ENCODE measurements at regions not wholly inside any gene's neighbourhood (a gene's known extent, or its start where the extent isn't known, plus 50 kb on each side); places are given as distances from the start of the nearest gene placed in this dataset.

GRCh38 chr17:51435171-51435552 is 174.8 kb downstream of the UTP18 start:
- H3K27ac Mint-ChIP-seq: 0 out of 2 replicates have a peak overlapping the region, but pooled peaks have one; percentile 18

GRCh38 chr17:51435641-51436091 is 175.3 kb downstream of the UTP18 start:
- Histone ChIP-seq H2AFZ (peak overlapping the region; percentile 40), H3K36me3 (ENCODE audit: insufficient read depth) (no peaks in the 10 kb centered on the region), H3K4me1 (ENCODE audit: insufficient read depth) (peaks cover 8% of the 10 kb centered on the region; the same call in 1 of the 2 replicates), H3K79me2 (replicated peaks; ENCODE audit: insufficient read depth) (no peaks in the 10 kb centered on the region), H3F3A (replicated peaks; ENCODE audit: low read depth) (no peaks in the 10 kb centered on the region), H4K20me1 (replicated peaks; ENCODE audit: insufficient read depth) (no peaks in the 10 kb centered on the region), H3K27ac (ENCODE audit: low read depth) (no peak overlapping the region), H3K4me2 (no peak overlapping the region), H3K9me2 (ENCODE audit: insufficient read depth) (peaks cover 7% of the 10 kb centered on the region; the same call in 1 of the 2 replicates), H3K4me3 (no peak overlapping the region), H3K27me3 (ENCODE audit: insufficient read depth) (no peaks in the 10 kb centered on the region)
- ATAC-seq (peak; percentile 99), DNase-seq (ENCODE audit: low spot score) (peak; percentile 79)
- Mint-ChIP-seq H3K36me3 (ENCODE audit: low read depth) (0 out of 3 replicates have a peak, but pooled peaks cover 3% of the 10 kb centered on the region), H3K4me1 (peaks cover 11% of the 10 kb centered on the region), H3K27me3 (ENCODE audit: insufficient read depth, low read depth, poor library complexity) (peaks cover 3% of the 10 kb centered on the region), H3K4me3 (no peak overlapping the region), H3K27ac (no peak overlapping the region), H3K9me3 (peaks cover 13% of the 10 kb centered on the region)
- TF ChIP-seq EZH2 (IDR thresholded peaks at IDR 0.05; ENCODE audit: low read depth, unreplicated experiment) (no peak), CTCF (conservative IDR thresholded peaks at IDR 0.05; ENCODE audit: low read depth in 2 of 2) (peak; percentile 69 to 81)

More at GRCh38 chr17:51435171-51435552, 174.8 kb downstream of the UTP18 start:
- Histone ChIP-seq H3K4me3 (no peak overlapping the region), H4K20me1 (replicated peaks; ENCODE audit: insufficient read depth) (no peaks in the 10 kb centered on the region), H3F3A (replicated peaks; ENCODE audit: low read depth) (no peaks in the 10 kb centered on the region), H3K9me2 (ENCODE audit: insufficient read depth) (peaks cover 7% of the 10 kb centered on the region; the same call in 1 of the 2 replicates), H3K4me1 (ENCODE audit: insufficient read depth) (peaks cover 8% of the 10 kb centered on the region; the same call in 1 of the 2 replicates), H2AFZ (peak overlapping the region; percentile 59), H3K27me3 (ENCODE audit: insufficient read depth) (no peaks in the 10 kb centered on the region), H3K4me2 (no peak overlapping the region), H3K36me3 (ENCODE audit: insufficient read depth) (no peaks in the 10 kb centered on the region), H3K27ac (ENCODE audit: low read depth) (no peak overlapping the region), H3K79me2 (replicated peaks; ENCODE audit: insufficient read depth) (no peaks in the 10 kb centered on the region)
- peaks cover 11% of the 10 kb centered on the region for H3K4me1 Mint-ChIP-seq
- TF ChIP-seq ETS1 (IDR thresholded peaks at IDR 0.05) (no peak), NANOG (IDR thresholded peaks at IDR 0.05; ENCODE audit: borderline replicate concordance) (no peak), ZNF331 (CRISPR knock-in tag; IDR thresholded peaks at IDR 0.05; ENCODE audit: low read depth) (no peak), ZNF114 (CRISPR knock-in tag; IDR thresholded peaks at IDR 0.05) (no peak), STAT1 (IDR thresholded peaks at IDR 0.05; ENCODE audit: unreplicated experiment) (no peak), JUNB (IDR thresholded peaks at IDR 0.05; ENCODE audit: unreplicated experiment) (no peak), EZH2 (IDR thresholded peaks at IDR 0.05; ENCODE audit: low read depth, unreplicated experiment) (no peak), REST (IDR thresholded peaks at IDR 0.05; ENCODE audit: unreplicated experiment) (no peak)
- H3K27me3 Mint-ChIP-seq (ENCODE audit: insufficient read depth, low read depth, poor library complexity): peaks cover 3% of the 10 kb centered on the region
- no peak for DNase-seq (ENCODE audit: low spot score)
- peaks cover 18% of the 10 kb centered on the region for H3K9me3 Mint-ChIP-seq
- no peak overlapping the region for H3K4me3 Mint-ChIP-seq
- 0 out of 3 replicates have a peak, but pooled peaks cover 4% of the 10 kb centered on the region for H3K36me3 Mint-ChIP-seq (ENCODE audit: low read depth)
- no peak; the same call in 2 of the 3 replicates for ATAC-seq
